GM12865 (cell line): ENCODE measurements at regions not wholly inside any gene's neighbourhood (a gene's known extent, or its start where the extent isn't known, plus 50 kb on each side); places are given as distances from the start of the nearest gene placed in this dataset.
"Not testable (repeated sequence)": the region's sequence is repeated elsewhere in the genome, so short reads cannot be mapped to it uniquely, and the experiment has no call there.

Source experiments
- DNase-seq: peaks from one replicate; pipeline ENCODE4 v3.0.0; 2010; ENCODE audit warnings: low read depth
- H3K4me3 ChIP-seq: 2 replicates; pipeline ENCODE4 v1.5.1; 2011; ENCODE audit warnings: mild to moderate bottlenecking, low read depth, low read length, control low read depth
- CTCF ChIP-seq: IDR thresholded peaks from 2 replicates; pipeline ENCODE4 v1.5.1; 2011; ENCODE audit warnings: low read length, control low read depth, low read depth, inconsistent platforms; ENCODE audit not compliant: insufficient read depth; ENCODE audit errors: missing control alignments

GRCh38 chr14:104307627-104308401, 169.4 kb downstream of the KIF26A start:
- no peak overlapping the region for H3K4me3 ChIP-seq
- TF ChIP-seq CTCF, result no peak
- no peak for DNase-seq

GRCh38 chr14:104308534-104308933, 170.1 kb downstream of the KIF26A start:
- not testable (repeated sequence) for H3K4me3 ChIP-seq, DNase-seq

GRCh38 chr14:104309657-104310369, 171.4 kb downstream of the KIF26A start:
- no peak overlapping the region for H3K4me3 ChIP-seq
- no peak for DNase-seq
- TF ChIP-seq CTCF, result no peak

GRCh38 chr14:104311358-104311757, 173.0 kb downstream of the KIF26A start:
- no peak for TF ChIP-seq CTCF
- no peak for DNase-seq
- H3K4me3 ChIP-seq, result no peak overlapping the region

- DNase-seq, result no peak
- no peak for TF ChIP-seq CTCF
- H3K4me3 ChIP-seq, result no peak overlapping the region
Measured at GRCh38 chr14:104313674-104314073, 175.3 kb downstream of the KIF26A start.

GRCh38 chr14:104314251-104314941, 176.0 kb downstream of the KIF26A start:
- no peak for TF ChIP-seq CTCF

GRCh38 chr14:104315169-104315568, 176.8 kb downstream of the KIF26A start:
- DNase-seq, result no peak
- no peak overlapping the region for H3K4me3 ChIP-seq
- no peak for TF ChIP-seq CTCF

More at GRCh38 chr14:104314251-104314941, 176.0 kb downstream of the KIF26A start:
- no peak for DNase-seq
- no peak overlapping the region for H3K4me3 ChIP-seq
